H9 (cell line): ENCODE measurements at regions not wholly inside any gene's neighbourhood (a gene's known extent, or its start where the extent isn't known, plus 50 kb on each side); places are given as distances from the start of the nearest gene placed in this dataset.
"Not testable (repeated sequence)": the region's sequence is repeated elsewhere in the genome, so short reads cannot be mapped to it uniquely, and the experiment has no call there.

ENCODE experiments used
- DNase-seq: peaks from one replicate; pipeline ENCODE4 v3.0.0-alpha.2; 2017
- H2AFZ ChIP-seq: one replicate; pipeline ENCODE4 v1.6.1; 2013; ENCODE audit warnings: mild to moderate bottlenecking, low read length, control low read depth, moderate library complexity
- H2AK5ac ChIP-seq: 2 replicates; pipeline ENCODE4 v1.6.1; 2013; ENCODE audit warnings: low read length, control low read depth, mixed read lengths; ENCODE audit not compliant: insufficient read length
- H2BK120ac ChIP-seq: one replicate; pipeline ENCODE4 v1.6.1; 2013; ENCODE audit warnings: low read depth, mild to moderate bottlenecking, low read length, control low read depth, inconsistent platforms; ENCODE audit not compliant: poor library complexity, severe bottlenecking
- H2BK12ac ChIP-seq: 2 replicates; pipeline ENCODE4 v1.6.1; 2013; ENCODE audit warnings: low read length, control low read depth, mixed read lengths, low read depth; ENCODE audit not compliant: insufficient read length
- H2BK15ac ChIP-seq: 2 replicates; pipeline ENCODE4 v1.6.1; 2013; ENCODE audit warnings: low read depth, low read length, control low read depth
- H2BK20ac ChIP-seq: one replicate; pipeline ENCODE4 v1.6.1; 2013; ENCODE audit warnings: low read depth, mild to moderate bottlenecking, low read length, control low read depth, inconsistent platforms; ENCODE audit not compliant: poor library complexity, severe bottlenecking
- H2BK5ac ChIP-seq: 2 replicates; pipeline ENCODE4 v1.6.1; 2013; ENCODE audit warnings: low read length, control low read depth, mixed read lengths; ENCODE audit not compliant: insufficient read length
- H3K14ac ChIP-seq: 2 replicates; pipeline ENCODE4 v1.6.1; 2013; ENCODE audit warnings: low read length, control low read depth; ENCODE audit not compliant: insufficient read depth
- H3K18ac ChIP-seq: 2 replicates; pipeline ENCODE4 v1.6.1; 2013; ENCODE audit warnings: low read depth, mild to moderate bottlenecking, mixed read lengths, low read length, control low read depth; ENCODE audit not compliant: insufficient read length
- H3K23ac ChIP-seq: 2 replicates; pipeline ENCODE4 v1.6.1; 2013; ENCODE audit warnings: low read length, control low read depth, mixed read lengths, low read depth; ENCODE audit not compliant: insufficient read length
- H3K23me2 ChIP-seq: 2 replicates; pipeline ENCODE4 v1.6.1; 2013; ENCODE audit warnings: low read depth, mild to moderate bottlenecking, mixed read lengths, low read length, control low read depth; ENCODE audit not compliant: insufficient read length, poor library complexity, severe bottlenecking
- H3K27ac ChIP-seq: 2 replicates; pipeline ENCODE4 v1.5.1; 2013; ENCODE audit warnings: low read length, control low read depth, mixed read lengths, low read depth; ENCODE audit not compliant: insufficient read length
- H3K27me3 ChIP-seq: 2 replicates; pipeline ENCODE4 v1.6.1; 2013; ENCODE audit warnings: low read length, control low read depth, inconsistent platforms; ENCODE audit not compliant: insufficient read depth
- H3K4ac ChIP-seq: 2 replicates; pipeline ENCODE4 v1.6.1; 2013; ENCODE audit warnings: low read depth, mild to moderate bottlenecking, control low read depth, inconsistent platforms, low read length, moderate library complexity
- H3K4me1 ChIP-seq: 2 replicates; pipeline ENCODE4 v1.6.1; 2013; ENCODE audit warnings: low read length, control low read depth, inconsistent platforms; ENCODE audit not compliant: insufficient read depth
- H3K4me2 ChIP-seq: 2 replicates; pipeline ENCODE4 v1.6.1; 2013; ENCODE audit warnings: low read length, control low read depth, mixed read lengths; ENCODE audit not compliant: insufficient read length, insufficient read depth
- H3K56ac ChIP-seq: 2 replicates; pipeline ENCODE4 v1.6.1; 2013; ENCODE audit warnings: low read depth, mild to moderate bottlenecking, mixed read lengths, low read length, control low read depth; ENCODE audit not compliant: insufficient read length
- H3K79me1 ChIP-seq: 2 replicates; pipeline ENCODE4 v1.6.1; 2013; ENCODE audit warnings: low read depth, mild to moderate bottlenecking, moderate library complexity, low read length, control low read depth, inconsistent platforms; ENCODE audit not compliant: insufficient read depth, poor library complexity, severe bottlenecking
- H3K79me2 ChIP-seq: 2 replicates; pipeline ENCODE4 v1.6.1; 2013; ENCODE audit warnings: low read length, control low read depth, inconsistent platforms; ENCODE audit not compliant: insufficient read depth
- H3K9ac ChIP-seq: 2 replicates; pipeline ENCODE4 v1.6.1; 2013; ENCODE audit warnings: low read length, control low read depth, mixed read lengths; ENCODE audit not compliant: insufficient read length; ENCODE audit errors: extremely low read depth
- H3K9me3 ChIP-seq: one replicate; pipeline ENCODE4 v1.6.1; 2013; ENCODE audit warnings: low read depth, low read length, inconsistent platforms; ENCODE audit not compliant: control insufficient read depth
- H3T11ph ChIP-seq: one replicate; pipeline ENCODE4 v1.6.1; 2013; ENCODE audit warnings: mild to moderate bottlenecking, low read length, control low read depth, inconsistent platforms
- H4K20me1 ChIP-seq: one replicate; pipeline ENCODE4 v1.6.1; 2013; ENCODE audit not compliant: control insufficient read depth, insufficient read length, insufficient read depth
- H4K5ac ChIP-seq: 2 replicates; pipeline ENCODE4 v1.6.1; 2013; ENCODE audit warnings: low read depth, mild to moderate bottlenecking, mixed read lengths, low read length, control low read depth; ENCODE audit not compliant: insufficient read length
- H4K8ac ChIP-seq: replicated peaks from 2 replicates; pipeline ENCODE4 v1.6.1; 2013; ENCODE audit warnings: low read length, control low read depth, mixed read lengths, low read depth; ENCODE audit not compliant: insufficient read length
- H4K91ac ChIP-seq: 2 replicates; pipeline ENCODE4 v1.6.1; 2013; ENCODE audit warnings: low read depth, mild to moderate bottlenecking, moderate library complexity, mixed read lengths, low read length, control low read depth; ENCODE audit not compliant: insufficient read length
- H3K27ac Mint-ChIP-seq, 3 experiments: 2 replicates in 2 of 3; 3 replicates in 1 of 3; pipeline ENCODE4 v1.8.0; 2020 to 2021; ENCODE audit warnings: mixed read lengths in 3 of 3, mild to moderate bottlenecking in 1 of 3, moderate library complexity in 1 of 3
- H3K27me3 Mint-ChIP-seq: 2 replicates; pipeline ENCODE4 v1.8.0; 2021; ENCODE audit warnings: low read depth, mild to moderate bottlenecking, moderate library complexity, mixed read lengths
- H3K36me3 Mint-ChIP-seq, 3 experiments: 2 replicates in 2 of 3; 3 replicates in 1 of 3; pipeline ENCODE4 v1.8.0; 2020 to 2021; ENCODE audit warnings: low read depth in 3 of 3, mixed read lengths in 3 of 3; ENCODE audit not compliant: insufficient read depth in 1 of 3
- H3K4me1 Mint-ChIP-seq, 2 experiments: 2 replicates each; pipeline ENCODE4 v1.8.0; 2020; ENCODE audit warnings: mixed read lengths in 2 of 2
- H3K4me3 Mint-ChIP-seq, 2 experiments: 2 replicates in 1 of 2; 3 replicates in 1 of 2; pipeline ENCODE4 v1.8.0; 2020 to 2021; ENCODE audit warnings: mild to moderate bottlenecking in 2 of 2, mixed read lengths in 2 of 2, moderate library complexity in 1 of 2
- H3K9me3 Mint-ChIP-seq, 2 experiments: 2 replicates in 1 of 2; 3 replicates in 1 of 2; pipeline ENCODE4 v1.8.0; 2020; ENCODE audit warnings: mild to moderate bottlenecking in 2 of 2, mixed read lengths in 2 of 2, moderate library complexity in 1 of 2
- WGBS: extraction: QIAGEN DNeasy Blood & Tissue Kit; methylation state at CpG from one replicate; pipeline ENCODE4 v1.1.7; 2013; ENCODE audit warnings: missing lambda C conversion rate, low lambda C conversion rate, mixed read lengths; ENCODE audit not compliant: insufficient read length; ENCODE audit errors: extremely low coverage; 5-methylcytosine and 5-hydroxymethylcytosine counted together
- TF ChIP-seq, protein P1 (sequence below): fragments of 200-600 bp; sonication (generic); conservative IDR thresholded peaks from 3 replicates; pipeline ENCODE4 v1.8.0; 2021; ENCODE audit warnings: antibody characterized with exemption, mild to moderate bottlenecking

DNA sequence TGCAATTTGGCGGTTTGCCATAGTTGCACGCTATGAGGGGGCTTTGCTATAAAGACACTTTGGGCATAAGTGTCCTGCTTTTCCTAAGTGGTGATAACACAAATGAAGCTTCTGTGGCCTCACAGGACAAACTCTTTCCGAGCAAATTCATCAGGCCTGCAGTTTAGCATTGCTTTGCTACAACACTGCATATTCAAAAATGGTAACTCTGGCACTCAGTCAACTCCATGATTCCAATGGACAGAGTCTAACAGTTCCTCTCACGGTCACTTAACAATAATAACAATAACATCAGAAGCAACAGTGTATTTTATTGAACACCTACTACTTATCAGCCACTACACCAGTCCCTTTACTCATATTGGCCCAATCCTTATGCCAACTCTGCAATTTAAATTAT is 222.5 kb downstream of the FRK start:
- Mint-ChIP-seq H3K9me3 (peaks cover 8 to 11% of the 10 kb centered on the region in 2 experiments; a peak in 4 of 5 replicates), H3K4me3 (no peak overlapping the region), H3K27ac (no peak overlapping the region), H3K27me3 (no peaks in the 10 kb centered on the region), H3K36me3 (peaks cover 3 to 8% (median 4%) of the 10 kb centered on the region in 3 experiments), H3K4me1 (no peaks in the 10 kb centered on the region)
- Histone ChIP-seq H3K4me1 (no peaks in the 10 kb centered on the region), H2AFZ (no peak overlapping the region), H3K14ac (no peak overlapping the region), H2BK15ac (no peak overlapping the region), H3K9me3 (no peaks in the 10 kb centered on the region), H2BK5ac (no peak overlapping the region), H3K18ac (no peak overlapping the region), H3K79me2 (no peaks in the 10 kb centered on the region), H3K23ac (no peak overlapping the region), H3K4ac (no peak overlapping the region), H3K4me2 (no peak overlapping the region), H4K8ac (no peak overlapping the region), H3K23me2 (no peaks in the 10 kb centered on the region), H2BK12ac (no peak overlapping the region), H4K20me1 (no peaks in the 10 kb centered on the region), H2BK120ac (no peak overlapping the region), H3K56ac (no peak overlapping the region), H2BK20ac (no peak overlapping the region), H3T11ph (no peak overlapping the region), H4K91ac (no peak overlapping the region), H4K5ac (no peak overlapping the region), H3K79me1 (no peaks in the 10 kb centered on the region), H3K27ac (no peak overlapping the region), H3K9ac (no peak overlapping the region), H3K27me3 (no peaks in the 10 kb centered on the region), H2AK5ac (no peak overlapping the region)
- TF ChIP-seq, protein P1, sequence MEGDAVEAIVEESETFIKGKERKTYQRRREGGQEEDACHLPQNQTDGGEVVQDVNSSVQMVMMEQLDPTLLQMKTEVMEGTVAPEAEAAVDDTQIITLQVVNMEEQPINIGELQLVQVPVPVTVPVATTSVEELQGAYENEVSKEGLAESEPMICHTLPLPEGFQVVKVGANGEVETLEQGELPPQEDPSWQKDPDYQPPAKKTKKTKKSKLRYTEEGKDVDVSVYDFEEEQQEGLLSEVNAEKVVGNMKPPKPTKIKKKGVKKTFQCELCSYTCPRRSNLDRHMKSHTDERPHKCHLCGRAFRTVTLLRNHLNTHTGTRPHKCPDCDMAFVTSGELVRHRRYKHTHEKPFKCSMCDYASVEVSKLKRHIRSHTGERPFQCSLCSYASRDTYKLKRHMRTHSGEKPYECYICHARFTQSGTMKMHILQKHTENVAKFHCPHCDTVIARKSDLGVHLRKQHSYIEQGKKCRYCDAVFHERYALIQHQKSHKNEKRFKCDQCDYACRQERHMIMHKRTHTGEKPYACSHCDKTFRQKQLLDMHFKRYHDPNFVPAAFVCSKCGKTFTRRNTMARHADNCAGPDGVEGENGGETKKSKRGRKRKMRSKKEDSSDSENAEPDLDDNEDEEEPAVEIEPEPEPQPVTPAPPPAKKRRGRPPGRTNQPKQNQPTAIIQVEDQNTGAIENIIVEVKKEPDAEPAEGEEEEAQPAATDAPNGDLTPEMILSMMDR = no peak
- no peak for DNase-seq
- WGBS = no CpG with 5 or more reads among the region's 4 CpGs

DNA sequence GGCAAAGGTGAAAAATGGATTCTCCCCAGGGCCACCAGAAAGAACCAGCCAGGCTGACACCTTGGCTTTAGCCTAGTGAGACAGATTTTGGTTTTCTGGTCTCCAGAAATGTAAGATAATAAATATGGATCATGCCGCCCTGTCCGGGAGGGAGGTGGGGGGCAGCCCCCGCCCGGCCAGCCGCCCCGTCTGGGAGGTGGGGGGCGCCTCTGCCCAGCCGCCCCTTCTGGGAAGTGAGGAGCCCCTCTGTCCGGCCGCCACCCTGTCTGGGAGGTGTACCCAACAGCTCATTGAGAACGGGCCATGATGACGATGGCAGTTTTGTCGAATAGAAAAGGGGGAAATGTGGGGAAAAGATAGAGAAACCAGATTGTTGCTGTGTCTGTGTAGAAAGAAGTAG is 224.3 kb downstream of the FRK start:
- H3K79me2 ChIP-seq = not testable (repeated sequence)

More for the DNA sequence above, 224.3 kb downstream of the FRK start:
- not testable (repeated sequence) for H2BK12ac ChIP-seq, H4K20me1 ChIP-seq, H3K27ac Mint-ChIP-seq, H3K27ac ChIP-seq, H2BK120ac ChIP-seq, H4K91ac ChIP-seq, H3K4me1 Mint-ChIP-seq, H3K4me2 ChIP-seq, H3K4me3 Mint-ChIP-seq, H2BK5ac ChIP-seq, H3T11ph ChIP-seq, H3K36me3 Mint-ChIP-seq, H3K9me3 ChIP-seq, H3K23ac ChIP-seq, H2BK20ac ChIP-seq, H2AK5ac ChIP-seq, H4K5ac ChIP-seq, H3K56ac ChIP-seq, H3K4ac ChIP-seq, H3K14ac ChIP-seq, H3K9ac ChIP-seq, H3K79me1 ChIP-seq, H3K4me1 ChIP-seq, H3K18ac ChIP-seq, DNase-seq, H2AFZ ChIP-seq, H3K27me3 Mint-ChIP-seq, H2BK15ac ChIP-seq, H4K8ac ChIP-seq, H3K27me3 ChIP-seq, H3K23me2 ChIP-seq
- peaks cover 8 to 11% of the 10 kb centered on the region in 2 experiments; a peak in 4 of 5 replicates for H3K9me3 Mint-ChIP-seq
- no CpG with 5 or more reads among the region's 13 CpGs for WGBS
